ENCODE measurements at regions not wholly inside any gene's neighbourhood (a gene's known extent, or its start where the extent isn't known, plus 50 kb on each side); places are given as distances from the start of the nearest gene placed in this dataset.

DNA sequence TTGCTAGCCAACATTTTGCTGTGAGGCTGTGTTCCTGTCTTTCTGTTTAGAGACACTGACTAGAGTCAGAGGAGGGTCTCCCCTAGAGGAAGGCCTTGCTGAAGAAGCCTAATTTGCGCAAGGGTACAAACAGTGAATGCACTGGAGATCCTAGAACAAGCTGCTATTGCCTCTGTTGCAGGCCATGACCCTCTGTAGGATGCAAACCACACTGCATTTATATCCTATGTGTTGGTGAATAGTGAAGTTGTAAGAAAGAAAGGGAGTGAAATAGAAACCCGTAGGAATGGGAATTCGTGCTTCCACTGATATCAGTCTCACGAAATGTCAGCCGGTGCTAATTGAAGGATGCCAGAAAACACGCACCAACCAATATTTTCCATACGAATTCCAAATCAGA is 88.2 kb downstream of the GJA1 start:
- CTCF ChIA-PET (ENCODE audit: low intra/inter-chr PET ratio, low total read pairs) = no interaction called here
- in situ Hi-C loops (cut with HindIII; ENCODE audit: extremely low pct_ligation_motif_present, low pct_unique_long_range_greater_than_20kb) = no loop called here
- no peak for ATAC-seq
- no peak for DNase-seq (ENCODE audit: low spot score)
- H3K27ac ChIP-seq (ENCODE audit: extremely low read length, insufficient read depth, low read length) = no peak overlapping the region
- H3K79me2 ChIP-seq (ENCODE audit: insufficient read depth, low read length) = no peaks in the 10 kb centered on the region
- H3K4me1 ChIP-seq (ENCODE audit: insufficient read depth, low read length) = no peaks in the 10 kb centered on the region
- H3K27me3 ChIP-seq (ENCODE audit: control insufficient read depth in 1 of 2, insufficient read depth in 2 of 2, low read length in 2 of 2) = no peaks in the 10 kb centered on the region
- no peak overlapping the region for H3K4me3 ChIP-seq (replicated peaks in 1 of 3; ENCODE audit: insufficient read depth in 1 of 3, low read depth in 2 of 3, low read length in 3 of 3)
- no peaks in the 10 kb centered on the region for H3K36me3 ChIP-seq (replicated peaks in 1 of 2; ENCODE audit: control insufficient read depth in 1 of 2, insufficient read depth in 2 of 2, low read length in 2 of 2)
- intact Hi-C loops (cut with micrococcal nuclease; ENCODE audit: unreplicated experiment) = no loop called here
- no peak overlapping the region for H2AFZ ChIP-seq (ENCODE audit: low read length)
- no peaks in the 10 kb centered on the region for H4K20me1 ChIP-seq (ENCODE audit: insufficient read depth, low read length)
- no peak for FAIRE-seq
- WGBS (ENCODE audit: low lambda C conversion rate) = 50% methylated on average over 7 of the region's 7 CpGs
- H3K4me2 ChIP-seq (ENCODE audit: low read depth, low read length) = no peak overlapping the region
- H3K9me3 ChIP-seq (ENCODE audit: low read length) = no peaks in the 10 kb centered on the region
- no peak overlapping the region for H3K9ac ChIP-seq (ENCODE audit: insufficient read depth, low read depth, low read length)
- POLR2A ChIA-PET = no interaction called here
- TF ChIP-seq STAT5B (CRISPR knock-in tag; IDR thresholded peaks at IDR 0.05) (no peak), JUND (CRISPR knock-in tag; IDR thresholded peaks at IDR 0.05) (no peak), YEATS4 (CRISPR knock-in tag; IDR thresholded peaks at IDR 0.05; ENCODE audit: borderline replicate concordance) (no peak), CC2D1A (CRISPR knock-in tag; IDR thresholded peaks at IDR 0.05) (no peak), NR2C2 (CRISPR knock-in tag; IDR thresholded peaks at IDR 0.05; ENCODE audit: borderline replicate concordance) (no peak)
- TF ChIP-seq, protein P1, sequence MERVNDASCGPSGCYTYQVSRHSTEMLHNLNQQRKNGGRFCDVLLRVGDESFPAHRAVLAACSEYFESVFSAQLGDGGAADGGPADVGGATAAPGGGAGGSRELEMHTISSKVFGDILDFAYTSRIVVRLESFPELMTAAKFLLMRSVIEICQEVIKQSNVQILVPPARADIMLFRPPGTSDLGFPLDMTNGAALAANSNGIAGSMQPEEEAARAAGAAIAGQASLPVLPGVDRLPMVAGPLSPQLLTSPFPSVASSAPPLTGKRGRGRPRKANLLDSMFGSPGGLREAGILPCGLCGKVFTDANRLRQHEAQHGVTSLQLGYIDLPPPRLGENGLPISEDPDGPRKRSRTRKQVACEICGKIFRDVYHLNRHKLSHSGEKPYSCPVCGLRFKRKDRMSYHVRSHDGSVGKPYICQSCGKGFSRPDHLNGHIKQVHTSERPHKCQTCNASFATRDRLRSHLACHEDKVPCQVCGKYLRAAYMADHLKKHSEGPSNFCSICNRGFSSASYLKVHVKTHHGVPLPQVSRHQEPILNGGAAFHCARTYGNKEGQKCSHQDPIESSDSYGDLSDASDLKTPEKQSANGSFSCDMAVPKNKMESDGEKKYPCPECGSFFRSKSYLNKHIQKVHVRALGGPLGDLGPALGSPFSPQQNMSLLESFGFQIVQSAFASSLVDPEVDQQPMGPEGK (CRISPR knock-in tag; IDR thresholded peaks at IDR 0.05) = no peak
- no TSS peak for BruUV-seq (replicated peaks)

DNA sequence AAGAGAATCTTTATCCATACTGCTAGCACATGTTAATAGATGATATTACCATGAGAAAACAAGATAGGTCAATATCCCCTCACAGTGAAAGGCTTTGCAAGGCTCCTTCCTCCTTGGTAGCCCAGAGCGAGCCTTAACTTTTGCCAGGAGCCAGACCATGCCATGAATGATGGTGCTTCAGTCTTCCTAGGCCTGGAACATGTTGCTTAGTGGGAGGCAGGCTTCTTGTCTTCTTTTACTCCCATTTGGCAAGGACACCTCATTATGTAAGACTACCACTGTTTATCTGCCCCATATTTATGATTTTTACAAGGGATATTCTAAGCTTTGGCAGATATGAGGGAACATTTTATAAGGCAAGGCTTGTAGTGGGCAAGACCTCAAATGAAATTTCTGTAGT is 90.8 kb downstream of the GJA1 start:
- H3K79me2 ChIP-seq (ENCODE audit: insufficient read depth, low read length) = no peaks in the 10 kb centered on the region
- no peaks in the 10 kb centered on the region for H4K20me1 ChIP-seq (ENCODE audit: insufficient read depth, low read length)
- H3K27me3 ChIP-seq (ENCODE audit: control insufficient read depth in 1 of 2, insufficient read depth in 2 of 2, low read length in 2 of 2) = no peaks in the 10 kb centered on the region
- WGBS (ENCODE audit: low lambda C conversion rate) = 0% methylated on average over 1 of the region's 1 CpG
- no peak for FAIRE-seq
- no peak overlapping the region for H3K9ac ChIP-seq (ENCODE audit: insufficient read depth, low read depth, low read length)
- intact Hi-C loops (cut with micrococcal nuclease; ENCODE audit: unreplicated experiment) = no loop called here
- H2AFZ ChIP-seq (ENCODE audit: low read length) = no peak overlapping the region
- in situ Hi-C loops (cut with HindIII; ENCODE audit: extremely low pct_ligation_motif_present, low pct_unique_long_range_greater_than_20kb) = no loop called here
- no peak for ATAC-seq
- no peak overlapping the region for H3K27ac ChIP-seq (ENCODE audit: extremely low read length, insufficient read depth, low read length)
- CTCF ChIA-PET (ENCODE audit: low intra/inter-chr PET ratio, low total read pairs) = no interaction called here
- H3K4me2 ChIP-seq (ENCODE audit: low read depth, low read length) = no peak overlapping the region
- no peaks in the 10 kb centered on the region for H3K9me3 ChIP-seq (ENCODE audit: low read length)
- no peak for DNase-seq (ENCODE audit: low spot score)
- no peak overlapping the region for H3K4me3 ChIP-seq (replicated peaks in 1 of 3; ENCODE audit: insufficient read depth in 1 of 3, low read depth in 2 of 3, low read length in 3 of 3)
- H3K4me1 ChIP-seq (ENCODE audit: insufficient read depth, low read length) = no peaks in the 10 kb centered on the region
- no TSS peak for BruUV-seq (replicated peaks)
- POLR2A ChIA-PET = no interaction called here
- no peaks in the 10 kb centered on the region for H3K36me3 ChIP-seq (replicated peaks in 1 of 2; ENCODE audit: control insufficient read depth in 1 of 2, insufficient read depth in 2 of 2, low read length in 2 of 2)
- TF ChIP-seq ZFYVE20 (CRISPR knock-in tag; IDR thresholded peaks at IDR 0.05; ENCODE audit: borderline replicate concordance, low read depth) (no peak), SP5 (CRISPR knock-in tag; IDR thresholded peaks at IDR 0.05; ENCODE audit: borderline replicate concordance, low read depth) (no peak), CEBPB (IDR thresholded peaks at IDR 0.05; ENCODE audit: borderline replicate concordance, low read depth, low read length) (no peak), DMAP1 (CRISPR knock-in tag; IDR thresholded peaks at IDR 0.05) (no peak), PRMT3 (CRISPR knock-in tag; IDR thresholded peaks at IDR 0.05; ENCODE audit: borderline replicate concordance, low read depth) (no peak), ZNF891 (CRISPR knock-in tag; IDR thresholded peaks at IDR 0.05) (no peak), RARG (CRISPR knock-in tag; IDR thresholded peaks at IDR 0.05; ENCODE audit: low read depth) (no peak), ZSCAN12 (CRISPR knock-in tag; IDR thresholded peaks at IDR 0.05) (no peak), ZNF558 (CRISPR knock-in tag; IDR thresholded peaks at IDR 0.05; ENCODE audit: borderline replicate concordance) (no peak)
- TF ChIP-seq, protein P2, sequence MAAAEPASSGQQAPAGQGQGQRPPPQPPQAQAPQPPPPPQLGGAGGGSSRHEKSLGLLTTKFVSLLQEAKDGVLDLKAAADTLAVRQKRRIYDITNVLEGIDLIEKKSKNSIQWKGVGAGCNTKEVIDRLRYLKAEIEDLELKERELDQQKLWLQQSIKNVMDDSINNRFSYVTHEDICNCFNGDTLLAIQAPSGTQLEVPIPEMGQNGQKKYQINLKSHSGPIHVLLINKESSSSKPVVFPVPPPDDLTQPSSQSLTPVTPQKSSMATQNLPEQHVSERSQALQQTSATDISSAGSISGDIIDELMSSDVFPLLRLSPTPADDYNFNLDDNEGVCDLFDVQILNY (CRISPR knock-in tag; conservative IDR thresholded peaks at IDR 0.05) = no peak
- TF ChIP-seq, protein P3, sequence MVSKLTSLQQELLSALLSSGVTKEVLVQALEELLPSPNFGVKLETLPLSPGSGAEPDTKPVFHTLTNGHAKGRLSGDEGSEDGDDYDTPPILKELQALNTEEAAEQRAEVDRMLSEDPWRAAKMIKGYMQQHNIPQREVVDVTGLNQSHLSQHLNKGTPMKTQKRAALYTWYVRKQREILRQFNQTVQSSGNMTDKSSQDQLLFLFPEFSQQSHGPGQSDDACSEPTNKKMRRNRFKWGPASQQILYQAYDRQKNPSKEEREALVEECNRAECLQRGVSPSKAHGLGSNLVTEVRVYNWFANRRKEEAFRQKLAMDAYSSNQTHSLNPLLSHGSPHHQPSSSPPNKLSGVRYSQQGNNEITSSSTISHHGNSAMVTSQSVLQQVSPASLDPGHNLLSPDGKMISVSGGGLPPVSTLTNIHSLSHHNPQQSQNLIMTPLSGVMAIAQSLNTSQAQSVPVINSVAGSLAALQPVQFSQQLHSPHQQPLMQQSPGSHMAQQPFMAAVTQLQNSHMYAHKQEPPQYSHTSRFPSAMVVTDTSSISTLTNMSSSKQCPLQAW (CRISPR knock-in tag; IDR thresholded peaks at IDR 0.05) = no peak
